ENCODE measurements at regions not wholly inside any gene's neighbourhood (a gene's known extent, or its start where the extent isn't known, plus 50 kb on each side); places are given as distances from the start of the nearest gene placed in this dataset.

DNA sequence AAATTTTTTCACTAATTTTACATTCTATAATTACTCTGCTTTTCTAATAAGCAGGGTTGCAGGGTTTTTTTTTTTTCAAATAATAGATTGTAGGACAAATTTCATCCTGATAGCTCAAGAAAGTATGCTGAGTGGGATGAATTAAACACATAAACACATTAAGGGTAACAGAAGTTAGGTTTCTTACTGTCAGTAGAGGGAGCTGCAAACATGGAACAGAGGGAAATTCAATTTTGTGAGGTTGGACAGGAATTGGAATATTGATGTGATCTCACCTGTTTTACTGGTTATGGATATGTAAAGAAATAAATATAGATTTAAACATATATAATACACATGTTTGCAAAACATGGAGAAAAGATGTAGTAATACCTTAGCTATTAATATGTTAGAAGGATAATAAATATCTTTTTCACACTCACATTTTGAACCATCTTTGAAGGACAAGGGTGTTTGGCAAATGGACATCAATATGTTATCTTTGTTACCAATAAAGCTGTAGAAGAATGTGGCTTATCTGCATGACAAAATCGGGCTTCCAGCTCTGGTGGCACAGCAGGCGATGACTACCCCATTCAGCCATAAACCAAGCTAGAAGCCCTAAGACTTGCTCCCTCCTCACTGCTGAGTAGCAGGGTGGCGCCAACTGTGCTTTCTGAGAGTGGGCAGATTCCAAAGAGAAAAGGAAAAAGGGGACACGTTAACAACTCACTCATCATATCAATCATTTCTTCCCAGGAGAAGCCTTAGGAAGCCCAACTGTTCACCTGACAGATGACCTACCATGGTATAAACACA lies 1257.4 kb downstream of the GATA3 start:
- TF ChIP-seq GATA2 (IDR thresholded peaks at IDR 0.05; ENCODE audit: low read depth, low read length) (no peak), GATA3 (IDR thresholded peaks at IDR 0.05; ENCODE audit: low read depth, low read length) (no peak)

DNA sequence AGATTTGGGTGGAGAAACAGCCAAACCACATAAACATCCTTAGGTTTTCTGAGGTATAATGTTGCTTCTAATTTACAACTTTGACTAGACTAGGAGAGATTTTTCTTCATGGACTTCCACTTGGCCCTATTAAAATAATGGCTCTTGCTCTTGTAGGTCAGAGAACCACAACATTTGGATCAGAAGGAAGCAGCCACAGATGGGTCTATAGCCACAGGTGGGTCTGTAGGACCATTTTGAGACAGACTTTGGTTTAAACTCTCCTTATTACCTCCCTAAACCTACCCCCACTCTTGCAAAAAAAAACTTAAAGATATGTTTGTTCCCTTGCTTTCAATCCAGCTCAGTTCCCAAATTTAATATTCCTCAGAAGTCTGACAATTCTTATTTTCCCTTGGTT lies 1260.8 kb downstream of the GATA3 start:
- TF ChIP-seq GATA2 (IDR thresholded peaks at IDR 0.05; ENCODE audit: low read depth, low read length) (no peak), GATA3 (IDR thresholded peaks at IDR 0.05; ENCODE audit: low read depth, low read length) (no peak)

- no peak for TF ChIP-seq GATA2 (IDR thresholded peaks at IDR 0.05; ENCODE audit: low read depth, low read length)
- no peak for TF ChIP-seq GATA3 (IDR thresholded peaks at IDR 0.05; ENCODE audit: low read depth, low read length)
Measured at GRCh38 chr10:9331583-9332008, 1277.1 kb downstream of the GATA3 start.

GRCh38 chr10:9334270-9334669 lies 1279.8 kb downstream of the GATA3 start:
- TF ChIP-seq GATA2 (IDR thresholded peaks at IDR 0.05; ENCODE audit: low read depth, low read length) (no peak), GATA3 (IDR thresholded peaks at IDR 0.05; ENCODE audit: low read depth, low read length) (no peak)

- no peak for TF ChIP-seq GATA3 (IDR thresholded peaks at IDR 0.05; ENCODE audit: low read depth, low read length)
- TF ChIP-seq GATA2 (IDR thresholded peaks at IDR 0.05; ENCODE audit: low read depth, low read length): no peak
Measured at GRCh38 chr10:9339716-9340115, 1285.2 kb downstream of the GATA3 start.

GRCh38 chr10:9342885-9343570 lies 1288.5 kb downstream of the GATA3 start:
- no peak for TF ChIP-seq GATA3 (IDR thresholded peaks at IDR 0.05; ENCODE audit: low read depth, low read length)
- no peak for TF ChIP-seq GATA2 (IDR thresholded peaks at IDR 0.05; ENCODE audit: low read depth, low read length)

- TF ChIP-seq GATA3 (IDR thresholded peaks at IDR 0.05; ENCODE audit: low read depth, low read length): no peak
- TF ChIP-seq GATA2 (IDR thresholded peaks at IDR 0.05; ENCODE audit: low read depth, low read length): no peak
Measured at GRCh38 chr10:9357471-9357870, 1303.0 kb downstream of the GATA3 start.

- TF ChIP-seq GATA3 (IDR thresholded peaks at IDR 0.05; ENCODE audit: low read depth, low read length): no peak
Measured at GRCh38 chr10:9362721-9363120, 1308.2 kb downstream of the GATA3 start.

GRCh38 chr10:9379183-9379582 lies 1324.7 kb downstream of the GATA3 start:
- TF ChIP-seq GATA3 (IDR thresholded peaks at IDR 0.05; ENCODE audit: low read depth, low read length): no peak
- no peak for TF ChIP-seq GATA2 (IDR thresholded peaks at IDR 0.05; ENCODE audit: low read depth, low read length)

- TF ChIP-seq GATA3 (IDR thresholded peaks at IDR 0.05; ENCODE audit: low read depth, low read length) (no peak), GATA2 (IDR thresholded peaks at IDR 0.05; ENCODE audit: low read depth, low read length) (no peak)
Measured at GRCh38 chr10:9381733-9382532, 1327.4 kb downstream of the GATA3 start.

- TF ChIP-seq GATA2 (IDR thresholded peaks at IDR 0.05; ENCODE audit: low read depth, low read length): no peak
- TF ChIP-seq GATA3 (IDR thresholded peaks at IDR 0.05; ENCODE audit: low read depth, low read length): no peak
Measured at GRCh38 chr10:9382533-9382866, 1328.0 kb downstream of the GATA3 start.

DNA sequence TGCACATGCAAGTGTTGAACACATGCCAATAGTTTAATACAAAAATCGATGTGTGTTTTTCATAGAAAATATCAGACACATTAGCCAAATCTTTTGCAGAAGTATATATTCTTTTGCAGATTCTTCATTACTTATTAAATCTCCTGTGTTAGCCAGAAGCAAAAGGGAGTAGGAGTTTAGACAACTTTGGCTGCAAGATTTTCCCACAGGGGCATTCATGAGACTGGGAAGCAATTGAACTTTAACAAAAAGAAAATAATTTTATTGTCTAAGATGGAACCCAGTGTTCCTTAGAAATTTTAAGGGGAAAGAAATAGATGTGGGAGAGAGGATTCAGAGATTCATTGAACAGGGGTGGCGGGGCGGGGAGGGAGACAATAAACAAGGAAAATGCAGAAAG lies 1336.0 kb downstream of the GATA3 start:
- TF ChIP-seq GATA2 (IDR thresholded peaks at IDR 0.05; ENCODE audit: low read depth, low read length) (no peak), GATA3 (IDR thresholded peaks at IDR 0.05; ENCODE audit: low read depth, low read length) (no peak)

DNA sequence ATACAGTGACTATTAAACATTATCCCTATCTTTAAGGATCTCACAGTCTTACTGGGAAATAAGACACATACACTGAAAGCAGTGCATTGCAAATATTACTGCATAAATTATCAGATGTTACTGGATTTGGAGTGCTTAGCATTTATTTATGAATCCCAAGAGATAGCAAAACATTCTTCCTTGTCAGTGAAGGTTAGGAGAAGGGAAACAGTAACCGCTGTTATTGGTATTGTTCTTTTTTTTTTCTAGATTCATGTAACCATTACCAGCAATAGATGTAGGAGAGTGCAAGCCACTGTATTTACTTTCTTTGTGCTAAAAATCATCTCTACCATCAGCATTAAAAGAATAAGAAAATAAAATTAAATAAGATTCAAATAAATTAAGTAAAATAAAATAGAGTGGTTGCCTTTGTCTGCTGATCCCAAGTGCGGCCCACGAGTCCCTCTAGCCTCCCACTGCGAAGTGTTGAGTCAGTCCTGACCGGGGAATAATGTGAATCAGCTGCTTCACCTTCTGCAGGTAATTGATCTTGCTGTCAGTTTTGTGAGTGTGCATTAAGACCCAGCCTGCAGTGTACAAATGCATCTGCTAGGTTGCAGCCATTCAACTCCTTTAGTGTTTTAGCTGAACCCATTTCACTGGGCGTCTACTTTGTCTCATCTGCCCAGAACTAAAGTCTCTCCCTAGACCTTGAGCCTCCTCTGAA lies 1344.9 kb downstream of the GATA3 start:
- TF ChIP-seq GATA2 (IDR thresholded peaks at IDR 0.05; ENCODE audit: low read depth, low read length) (no peak), GATA3 (IDR thresholded peaks at IDR 0.05; ENCODE audit: low read depth, low read length) (no peak)

DNA sequence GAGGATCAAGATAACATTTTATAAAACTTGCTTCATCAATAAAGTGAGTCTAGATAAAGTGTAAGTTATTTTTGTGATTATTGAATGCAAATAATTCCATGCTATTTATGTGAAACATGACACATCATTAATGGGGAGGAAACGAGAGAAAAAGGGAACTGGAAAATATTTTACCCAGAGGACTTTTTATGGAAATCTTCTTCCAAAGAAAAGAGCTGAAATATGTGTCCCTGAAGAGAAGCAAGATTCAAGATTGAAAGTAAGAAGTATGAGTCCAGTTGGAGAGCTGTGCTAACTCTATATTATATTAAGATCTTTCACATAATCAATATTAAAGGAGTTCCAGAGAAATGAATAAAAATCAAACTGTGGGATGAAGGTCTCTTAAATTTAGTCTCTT lies 1361.8 kb downstream of the GATA3 start:
- no peak for TF ChIP-seq GATA3 (IDR thresholded peaks at IDR 0.05; ENCODE audit: low read depth, low read length)
- no peak for TF ChIP-seq GATA2 (IDR thresholded peaks at IDR 0.05; ENCODE audit: low read depth, low read length)

Measured in SH-SY5Y (cell line).